Heart left ventricle (tissue), 16 donors: ENCODE measurements at regions not wholly inside any gene's neighbourhood (a gene's known extent, or its start where the extent isn't known, plus 50 kb on each side); places are given as distances from the start of the nearest gene placed in this dataset.

Source experiments
- ATAC-seq, 4 donors: fragments of 200-7000 bp; cut with Tn5 transposase; one replicate each; pipeline ENCODE4 v1.9.1; 2020 to 2022; ENCODE audit warnings: moderate library complexity in 4 of 4, mild to moderate bottlenecking in 3 of 4, moderate number of reproducible peaks in 1 of 4
- DNase-seq, 5 donors: peaks; one replicate each; pipeline ENCODE4 v3.0.0-alpha.2; 2020
- H3K27ac ChIP-seq, 12 donors: fragments of 200-600 bp; sonication (generic) in 4 of 12; one replicate each; pipeline versions ENCODE4 v1.5.0 to v1.8.0; 2016 to 2022; ENCODE audit warnings: mild to moderate bottlenecking in 2 of 12
- H3K27me3 ChIP-seq, 9 donors: fragments of 200-600 bp; sonication (generic) in 2 of 9; one replicate each; pipeline versions ENCODE4 v1.5.1 to v1.8.0; 2016 to 2022; ENCODE audit warnings: mild to moderate bottlenecking in 3 of 9
- H3K36me3 ChIP-seq, 9 donors: fragments of 200-600 bp; sonication (generic) in 2 of 9; one replicate each; pipeline versions ENCODE4 v1.5.0 to v1.8.0; 2018 to 2022; ENCODE audit warnings: mild to moderate bottlenecking in 2 of 9
- H3K4me1 ChIP-seq, 12 donors: fragments of 200-600 bp; sonication (generic) in 4 of 12; one replicate each; pipeline versions ENCODE4 v1.5.0 to v1.8.0; 2016 to 2022; ENCODE audit warnings: mild to moderate bottlenecking in 3 of 12
- H3K4me3 ChIP-seq, 12 donors: fragments of 200-600 bp; sonication (generic) in 4 of 12; one replicate each; pipeline versions ENCODE4 v1.5.0 to v1.8.0; 2017 to 2022; ENCODE audit warnings: mild to moderate bottlenecking in 9 of 12, moderate library complexity in 4 of 12
- H3K9me3 ChIP-seq, 12 donors: fragments of 200-600 bp; sonication (generic) in 4 of 12; one replicate each; pipeline versions ENCODE4 v1.5.0 to v1.8.0; 2016 to 2022; ENCODE audit warnings: mild to moderate bottlenecking in 1 of 12
- POLR2A ChIP-seq, 2 donors: fragments of 450-650 bp; IDR thresholded peaks; one replicate each; pipeline ENCODE4 v1.6.1; 2017; ENCODE audit warnings: antibody characterized with exemption in 2 of 2, mild to moderate bottlenecking in 2 of 2, moderate library complexity in 2 of 2
- WGBS, 4 donors: extraction: QIAGEN DNeasy Blood & Tissue Kit in 2 of 4; methylation state at CpG; one replicate each; pipeline versions ENCODE4 v1.1.5 to v1.1.7; 2013 to 2018; 5-methylcytosine and 5-hydroxymethylcytosine counted together
- intact Hi-C, 10 donors: fragments of 100-400 bp; cut with DNase I; formaldehyde crosslinking; loops; one replicate each; pipeline versions ENCODE4 v1.11.1 to v1.14.2; 2022
- TF ChIP-seq, protein P1 (sequence below), 12 donors: fragments of 200-600 bp; sonication (generic) in 4 of 12; IDR thresholded peaks; one replicate each; pipeline versions ENCODE4 v1.5.0 to v1.8.0; 2018 to 2022; ENCODE audit warnings: antibody characterized with exemption in 12 of 12, mild to moderate bottlenecking in 5 of 12
- donor health status: ischemic (EF 13 %, LVEDD 7.1; RV severe dilation, severe dysfunction).
- donor health status: healthy with polysubstance abuse.
- donor health status: DM: no; HTN: yes; CAD: no.
- donor health status: DM: no; HTN: no; CAD: no.
- donor health status: ischemic (EF 25% LVEDD 6.9; RV normal size, moderate dysfunction).
- donor health status: ischemic (EF 25% LVEDD 5.7; RV mildly dilated, moderate dysfunction).
- donor health status: healthy.
- donor health status: DM: yes; HTN: yes; CAD: no.
- donor health status: ischemic (EF 35%, LVEDD 5.7; RV mildly dilated, moderate dysfunction).
- donor health status: nonischemic (EF 11% LVEDD 7.7; RV severe dilation, severe dysfunction).
- donor health status: DM: yes; HTN: yes; CAD: no.
- donor health status: PGD.
- donor health status: ischemic (EF 29% LVEDD 5.4; RV normal size, mild dysfunction).
- donor health status: nonischemic (EF 23%, LVEDD 6.1; RV moderate dilation, normal function).

- no peak overlapping the region for H3K27ac ChIP-seq
- no peaks in the 10 kb centered on the region for H3K9me3 ChIP-seq
- DNase-seq = no peak
- intact Hi-C loops = loop anchor here in 3 of 10 donors (10.0 kb wide), 2 partner anchors 167 to 257 kb away; partner anchors contain the start of gene ZMIZ1 (in 2 of the 3)
- H3K27me3 ChIP-seq = no peaks in the 10 kb centered on the region
- no peak overlapping the region for H3K4me3 ChIP-seq
- ATAC-seq = no peak
- peaks cover 0 to 52% (median 29%) of the 10 kb centered on the region in 12 donors for H3K4me1 ChIP-seq
- 80 to 86% (median 81%) methylated on average over 7 to 8 of the region's 8 CpGs for WGBS, 4 donors
- no peak for TF ChIP-seq POLR2A (IDR thresholded peaks at IDR 0.05)
- TF ChIP-seq, protein P1, sequence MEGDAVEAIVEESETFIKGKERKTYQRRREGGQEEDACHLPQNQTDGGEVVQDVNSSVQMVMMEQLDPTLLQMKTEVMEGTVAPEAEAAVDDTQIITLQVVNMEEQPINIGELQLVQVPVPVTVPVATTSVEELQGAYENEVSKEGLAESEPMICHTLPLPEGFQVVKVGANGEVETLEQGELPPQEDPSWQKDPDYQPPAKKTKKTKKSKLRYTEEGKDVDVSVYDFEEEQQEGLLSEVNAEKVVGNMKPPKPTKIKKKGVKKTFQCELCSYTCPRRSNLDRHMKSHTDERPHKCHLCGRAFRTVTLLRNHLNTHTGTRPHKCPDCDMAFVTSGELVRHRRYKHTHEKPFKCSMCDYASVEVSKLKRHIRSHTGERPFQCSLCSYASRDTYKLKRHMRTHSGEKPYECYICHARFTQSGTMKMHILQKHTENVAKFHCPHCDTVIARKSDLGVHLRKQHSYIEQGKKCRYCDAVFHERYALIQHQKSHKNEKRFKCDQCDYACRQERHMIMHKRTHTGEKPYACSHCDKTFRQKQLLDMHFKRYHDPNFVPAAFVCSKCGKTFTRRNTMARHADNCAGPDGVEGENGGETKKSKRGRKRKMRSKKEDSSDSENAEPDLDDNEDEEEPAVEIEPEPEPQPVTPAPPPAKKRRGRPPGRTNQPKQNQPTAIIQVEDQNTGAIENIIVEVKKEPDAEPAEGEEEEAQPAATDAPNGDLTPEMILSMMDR (IDR thresholded peaks at IDR 0.05) = no peak
- H3K36me3 ChIP-seq = no peaks in the 10 kb centered on the region
These were observed 260.5 kb upstream of the ZMIZ1 start for GRCh38 chr10:78808286-78808685.

DNA sequence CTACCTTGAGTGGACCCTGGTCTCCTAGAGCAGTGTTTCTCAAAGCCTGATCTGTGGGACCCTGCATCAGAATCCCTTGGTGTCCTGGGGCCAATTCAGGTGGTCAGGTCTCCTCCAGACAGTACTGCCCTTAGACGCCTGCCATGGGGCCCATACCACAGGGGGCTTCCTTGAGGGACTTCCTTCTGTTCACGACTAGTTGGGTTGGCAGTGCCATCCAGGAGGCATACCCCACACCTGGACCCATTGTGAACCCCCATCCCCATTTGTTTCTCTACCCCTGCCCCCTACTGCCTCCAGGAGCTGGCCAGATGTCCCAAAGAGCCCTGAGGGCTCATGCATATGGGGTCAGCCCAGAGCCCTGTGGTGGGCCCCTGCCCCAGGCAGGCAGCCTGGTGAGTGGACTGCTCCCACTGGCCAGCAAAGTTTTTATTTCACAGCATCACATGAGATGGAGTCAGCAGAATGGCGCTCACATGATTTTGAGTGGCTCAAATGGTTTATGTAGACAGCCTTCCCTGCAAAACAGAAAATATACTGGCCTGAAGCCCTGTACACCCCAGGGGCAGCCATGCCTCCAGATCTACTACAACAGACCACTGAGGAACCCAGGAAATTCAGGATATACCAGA, 259.9 kb upstream of the ZMIZ1 start:
- H3K4me3 ChIP-seq = no peak overlapping the region
- H3K9me3 ChIP-seq = no peaks in the 10 kb centered on the region
- no peaks in the 10 kb centered on the region for H3K27me3 ChIP-seq
- intact Hi-C loops = loop anchor here in 3 of 10 donors (10.0 kb wide), 2 partner anchors 166 to 256 kb away; partner anchors contain the start of gene ZMIZ1 (in 2 of the 3)
- no peak for DNase-seq
- 95 to 100% (median 99%) methylated on average over 3 of the region's 3 CpGs for WGBS, 4 donors
- no peak overlapping the region for H3K27ac ChIP-seq
- H3K36me3 ChIP-seq = no peaks in the 10 kb centered on the region
- TF ChIP-seq POLR2A (IDR thresholded peaks at IDR 0.05) = no peak
- TF ChIP-seq, protein P1 (IDR thresholded peaks at IDR 0.05) = no peak
- H3K4me1 ChIP-seq = peaks cover 0 to 46% (median 24%) of the 10 kb centered on the region in 12 donors
- no peak for ATAC-seq

DNA sequence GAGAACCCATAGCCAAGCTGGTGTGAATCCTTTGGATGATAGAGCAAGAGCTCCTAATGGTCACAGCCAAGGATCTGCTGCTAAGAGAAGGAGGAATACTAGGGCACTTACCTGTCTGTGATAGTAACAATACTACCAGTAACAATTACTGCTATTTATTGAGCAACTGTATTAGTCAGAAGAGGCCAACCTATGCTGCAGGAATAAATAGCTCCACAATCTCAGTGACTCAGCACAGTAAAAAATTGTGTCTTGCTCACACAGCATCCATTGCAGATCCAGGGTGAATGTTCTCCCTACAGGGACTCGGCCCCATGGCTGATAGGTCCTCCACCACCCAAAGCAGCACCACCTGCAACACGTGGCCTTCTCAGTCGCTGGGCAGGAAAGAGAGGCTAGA, 257.6 kb upstream of the ZMIZ1 start:
- Histone ChIP-seq H3K4me3 (no peak overlapping the region), H3K27me3 (no peaks in the 10 kb centered on the region), H3K9me3 (peaks cover 0 to 3% (median 0%) of the 10 kb centered on the region in 12 donors), H3K36me3 (no peaks in the 10 kb centered on the region), H3K4me1 (peaks cover 0 to 25% (median 4%) of the 10 kb centered on the region in 12 donors), H3K27ac (no peak overlapping the region)
- no peak for DNase-seq
- no peak for TF ChIP-seq POLR2A (IDR thresholded peaks at IDR 0.05)
- TF ChIP-seq, protein P1 (IDR thresholded peaks at IDR 0.05) = no peak
- intact Hi-C loops = no loop called here
- no peak for ATAC-seq
- 76 to 88% (median 84%) methylated on average over 3 of the region's 3 CpGs for whole genome bisulfite sequencing, 4 donors

GRCh38 chr10:78812571-78813318, 256.0 kb upstream of the ZMIZ1 start:
- H3K4me1 ChIP-seq = peaks cover 0 to 9% (median 1%) of the 10 kb centered on the region in 12 donors
- DNase-seq (no peak), ATAC-seq (no peak)
- 76 to 90% (median 84%) methylated on average over 4 of the region's 4 CpGs for WGBS, 4 donors
- H3K36me3 ChIP-seq = no peaks in the 10 kb centered on the region
- intact Hi-C loops = no loop called here
- peaks cover 0 to 3% (median 0%) of the 10 kb centered on the region in 12 donors for H3K9me3 ChIP-seq
- no peaks in the 10 kb centered on the region for H3K27me3 ChIP-seq
- H3K4me3 ChIP-seq = no peak overlapping the region
- no peak overlapping the region for H3K27ac ChIP-seq
- TF ChIP-seq POLR2A (IDR thresholded peaks at IDR 0.05) = no peak
- TF ChIP-seq, protein P1 (IDR thresholded peaks at IDR 0.05) = no peak
